Right renal pelvis (tissue), 4 donors: ENCODE measurements at regions not wholly inside any gene's neighbourhood (a gene's known extent, or its start where the extent isn't known, plus 50 kb on each side); places are given as distances from the start of the nearest gene placed in this dataset.
A peak's percentile ranks its signal among the peaks of the same experiment; 100 is the strongest.

ENCODE experiments used
- DNase-seq, 4 donors: peaks; one replicate each; pipeline ENCODE4 v3.0.0-alpha.2; 2013; ENCODE audit warnings: low read depth in 4 of 4, low spot score in 3 of 4, missing footprints in 1 of 4

DNA sequence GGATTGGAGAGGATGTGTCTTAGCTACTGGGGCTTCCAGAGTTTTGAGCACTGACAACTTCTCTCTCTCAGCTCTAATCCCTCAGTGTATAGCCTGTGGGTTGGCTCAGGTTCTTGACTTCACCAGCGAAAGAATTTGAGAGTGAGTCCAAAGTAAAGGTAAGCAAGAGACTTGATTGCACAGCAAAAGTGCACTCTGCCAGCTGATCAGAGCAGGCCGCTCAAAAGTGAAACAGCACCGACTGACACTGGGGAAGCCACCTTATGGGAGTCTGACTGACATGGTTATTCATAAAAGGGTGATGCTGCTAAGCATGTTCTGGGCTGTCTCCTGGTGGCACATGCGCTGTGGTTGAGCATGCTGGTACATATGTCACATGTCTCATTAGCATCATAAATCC lies 389.5 kb downstream of the CBLN4 start:
- DNase-seq: no peak

DNA sequence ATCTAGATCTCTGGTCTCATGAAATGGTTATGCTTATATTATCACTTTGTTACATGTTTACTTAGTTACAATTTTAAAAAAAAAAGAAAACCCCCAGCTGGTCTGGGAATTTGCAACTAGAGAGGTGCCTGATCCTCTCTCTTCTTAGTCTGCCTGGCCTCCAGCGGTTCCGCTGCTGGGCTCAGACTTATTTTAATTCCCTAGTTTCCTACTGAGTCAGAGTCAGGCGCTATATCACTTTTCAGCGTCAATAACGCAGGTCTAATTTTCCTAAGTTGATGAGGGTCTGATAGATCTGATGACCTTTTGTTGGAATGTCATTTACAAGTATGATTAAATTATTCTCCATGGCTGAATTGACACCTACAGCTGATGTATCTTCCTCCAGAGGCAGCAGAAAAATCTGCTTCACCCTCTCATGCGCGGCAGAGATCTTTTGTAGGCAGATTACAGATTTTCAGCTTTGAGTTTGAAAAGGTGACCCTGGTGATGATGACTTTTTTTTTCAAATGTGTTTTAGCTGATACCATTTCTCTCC lies 391.0 kb downstream of the CBLN4 start:
- no peak for DNase-seq

- no peak for DNase-seq
These were observed 394.6 kb downstream of the CBLN4 start for GRCh38 chr20:55610756-55611155.

- DNase-seq: no peak
These were observed 399.7 kb downstream of the CBLN4 start for GRCh38 chr20:55605594-55605993.

DNA sequence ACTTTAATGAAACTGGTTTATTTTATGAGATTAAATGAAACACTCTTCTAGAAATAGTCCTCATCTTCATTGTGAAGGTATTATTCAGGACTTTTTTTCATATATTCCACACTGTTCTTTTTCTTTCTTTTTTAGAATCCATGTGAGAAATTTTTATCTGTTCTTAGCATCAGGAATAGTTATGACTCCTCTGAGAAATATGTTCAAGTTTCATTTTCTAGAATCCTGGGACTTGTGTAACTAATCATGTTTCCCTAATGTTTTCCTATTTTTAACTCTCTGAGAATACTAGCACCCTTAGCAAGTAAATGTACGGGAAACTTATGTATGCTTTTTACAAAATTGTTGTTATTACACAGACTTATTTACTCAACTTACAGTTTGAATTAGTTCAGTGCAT lies 407.8 kb downstream of the CBLN4 start:
- DNase-seq: no peak

DNA sequence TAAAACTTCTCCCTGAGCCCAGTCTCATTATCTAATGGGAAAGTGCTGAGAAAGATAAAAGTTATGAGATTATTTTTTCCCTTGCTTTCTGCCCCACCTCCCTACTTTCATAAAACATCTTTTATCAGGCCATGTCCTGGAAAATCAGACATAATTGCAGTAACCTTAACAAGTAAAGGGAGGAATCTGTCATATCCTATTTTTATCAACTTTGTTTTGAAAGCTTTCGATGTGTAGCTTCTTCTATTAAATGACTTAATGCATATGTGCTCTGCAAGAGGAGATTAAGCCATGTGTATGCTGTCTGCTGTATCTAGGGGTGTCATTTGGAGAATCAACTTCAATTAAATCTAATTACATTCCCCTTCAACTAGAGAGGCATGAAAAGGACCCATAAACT lies 408.9 kb downstream of the CBLN4 start:
- DNase-seq: no peak

GRCh38 chr20:55592866-55593265 lies 412.5 kb downstream of the CBLN4 start:
- no peak for DNase-seq

- DNase-seq: peak in 3 of 4 donors; percentile 31 to 45 (median 33)
These were observed 418.7 kb downstream of the CBLN4 start for GRCh38 chr20:55586610-55587009.

DNA sequence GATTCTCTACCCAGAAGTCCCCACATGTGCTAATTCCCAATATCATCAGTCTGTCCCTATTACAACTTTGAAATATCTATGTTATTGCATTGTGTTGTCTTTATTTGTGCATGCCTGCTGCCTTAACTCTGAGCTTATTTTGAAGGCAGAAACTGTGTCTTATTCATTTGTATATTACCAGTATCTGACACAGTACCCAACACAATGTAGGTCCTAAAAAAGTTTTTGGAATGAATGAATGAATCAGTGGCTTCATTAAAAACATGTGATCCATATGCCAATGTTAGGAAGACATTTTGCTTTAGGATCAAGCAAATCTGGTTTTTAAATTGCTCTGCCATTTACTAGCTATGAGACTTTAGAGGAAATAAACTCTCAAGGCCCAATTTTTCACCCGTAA lies 420.4 kb downstream of the CBLN4 start:
- DNase-seq: no peak

- DNase-seq: no peak
These were observed 421.0 kb downstream of the CBLN4 start for GRCh38 chr20:55584307-55584706.

DNA sequence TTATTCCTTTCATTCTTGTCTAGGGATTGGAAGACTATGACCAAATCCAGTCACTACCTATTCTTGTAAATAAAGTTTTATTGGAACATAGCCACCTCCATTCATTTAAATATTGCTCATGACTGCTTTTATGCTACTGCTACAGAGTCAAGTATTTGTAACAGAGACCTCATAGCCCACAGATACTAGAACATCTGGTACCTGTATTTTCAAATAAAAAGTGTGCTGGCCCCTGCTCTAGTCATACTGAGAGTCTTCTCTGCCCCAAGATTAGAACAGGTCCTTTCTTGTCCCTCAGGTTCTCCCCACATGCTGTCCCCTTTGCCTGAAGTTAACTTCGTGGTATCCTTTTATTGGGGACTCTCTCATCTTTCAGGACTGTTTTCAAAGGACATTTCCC lies 422.3 kb downstream of the CBLN4 start:
- DNase-seq: no peak

DNA sequence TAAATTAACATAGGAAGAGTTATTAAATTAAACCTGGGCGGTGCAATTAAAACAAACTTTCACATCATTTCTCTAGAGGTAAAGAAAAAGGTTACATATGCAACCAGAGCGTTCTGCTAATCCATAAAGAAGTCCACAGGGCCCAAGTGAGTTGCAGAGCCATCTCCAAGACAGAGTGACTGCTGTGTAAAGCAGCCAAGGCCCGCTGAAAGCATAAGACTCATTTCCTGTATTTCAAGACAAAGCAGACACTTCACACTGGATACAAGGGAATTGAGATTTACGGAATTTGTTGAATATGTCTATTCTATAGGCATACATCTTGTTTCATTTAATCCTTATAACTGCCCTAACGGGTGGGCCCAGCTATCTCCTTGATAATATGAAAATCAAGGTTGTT lies 422.8 kb downstream of the CBLN4 start:
- no peak for DNase-seq

DNA sequence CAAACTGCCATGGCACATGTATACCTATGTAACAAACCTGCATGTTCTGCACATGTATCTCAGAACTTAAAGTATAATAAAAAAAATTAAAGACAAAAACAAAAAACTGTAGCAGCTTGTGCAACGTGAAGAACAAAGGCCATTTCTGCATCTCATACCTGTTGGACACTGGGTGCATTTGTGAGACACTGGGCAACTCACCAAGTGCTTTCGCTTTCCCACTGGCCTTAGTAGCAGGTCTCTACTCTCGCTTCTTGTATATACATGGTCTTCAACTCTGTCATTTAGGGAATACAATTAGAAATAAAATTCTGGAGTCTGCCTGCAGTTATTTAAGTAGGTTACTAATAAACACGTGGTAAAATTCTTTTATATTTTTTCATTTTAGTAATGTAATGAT lies 423.8 kb downstream of the CBLN4 start:
- no peak for DNase-seq

DNA sequence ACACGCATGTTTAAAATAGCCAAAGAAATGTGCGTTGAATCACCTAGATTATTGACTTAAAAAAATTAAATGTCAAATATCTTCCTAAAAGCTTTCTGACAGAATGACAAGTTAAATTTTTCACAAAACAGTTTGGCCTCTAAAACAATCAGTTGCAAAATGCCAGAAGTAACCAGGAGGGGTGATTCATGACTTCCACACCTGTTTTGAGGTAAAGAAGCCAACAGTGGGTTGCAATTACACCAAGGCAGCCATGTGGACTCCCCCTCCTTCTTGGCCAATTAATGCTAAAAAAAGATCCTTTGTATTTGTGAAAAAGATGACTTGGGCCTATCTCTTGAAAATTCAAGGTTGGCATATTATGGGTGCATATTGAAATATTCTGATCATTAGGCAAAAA lies 424.8 kb downstream of the CBLN4 start:
- DNase-seq: no peak

DNA sequence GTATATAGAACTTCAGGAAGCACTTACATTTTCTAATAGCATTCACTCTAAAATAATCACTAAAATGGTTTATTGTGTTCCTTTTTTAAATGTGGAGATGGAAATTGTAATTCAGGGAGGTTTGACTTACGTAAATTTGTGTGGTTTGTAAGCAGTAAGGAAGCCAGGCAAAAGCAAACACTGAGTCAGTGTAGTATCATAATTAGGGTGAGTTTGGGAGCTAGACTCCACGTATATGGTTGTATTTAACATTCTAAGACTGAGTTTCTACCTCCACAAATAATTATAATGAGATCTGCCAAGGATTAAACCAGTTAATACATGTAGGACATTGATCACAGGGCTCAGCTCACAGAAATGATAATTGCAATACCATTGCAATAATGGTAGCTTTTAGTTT lies 425.5 kb downstream of the CBLN4 start:
- DNase-seq: no peak

GRCh38 chr20:55576981-55577380 lies 428.3 kb downstream of the CBLN4 start:
- no peak for DNase-seq

DNA sequence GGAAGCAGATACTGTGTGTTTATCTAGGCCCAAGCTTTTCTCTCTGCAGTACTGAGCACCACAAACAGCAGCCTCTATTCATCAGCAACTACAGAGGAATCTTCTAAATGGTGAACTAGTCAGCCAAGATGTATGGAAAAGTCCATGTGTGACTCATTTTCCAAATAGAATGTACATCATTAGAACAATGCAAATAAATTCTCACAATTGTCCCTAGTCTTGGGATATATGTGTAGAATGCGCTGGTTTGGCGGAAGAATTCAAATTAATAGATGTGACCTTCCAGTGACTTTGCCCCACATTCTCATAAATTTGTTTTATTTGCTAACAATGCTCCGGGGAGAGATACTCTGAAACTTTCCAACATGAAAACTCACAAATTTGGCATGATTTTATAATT lies 436.2 kb downstream of the CBLN4 start:
- peak; percentile 21 to 57 (median 45) for DNase-seq

GRCh38 chr20:55567826-55568225 lies 437.5 kb downstream of the CBLN4 start:
- DNase-seq: no peak

DNA sequence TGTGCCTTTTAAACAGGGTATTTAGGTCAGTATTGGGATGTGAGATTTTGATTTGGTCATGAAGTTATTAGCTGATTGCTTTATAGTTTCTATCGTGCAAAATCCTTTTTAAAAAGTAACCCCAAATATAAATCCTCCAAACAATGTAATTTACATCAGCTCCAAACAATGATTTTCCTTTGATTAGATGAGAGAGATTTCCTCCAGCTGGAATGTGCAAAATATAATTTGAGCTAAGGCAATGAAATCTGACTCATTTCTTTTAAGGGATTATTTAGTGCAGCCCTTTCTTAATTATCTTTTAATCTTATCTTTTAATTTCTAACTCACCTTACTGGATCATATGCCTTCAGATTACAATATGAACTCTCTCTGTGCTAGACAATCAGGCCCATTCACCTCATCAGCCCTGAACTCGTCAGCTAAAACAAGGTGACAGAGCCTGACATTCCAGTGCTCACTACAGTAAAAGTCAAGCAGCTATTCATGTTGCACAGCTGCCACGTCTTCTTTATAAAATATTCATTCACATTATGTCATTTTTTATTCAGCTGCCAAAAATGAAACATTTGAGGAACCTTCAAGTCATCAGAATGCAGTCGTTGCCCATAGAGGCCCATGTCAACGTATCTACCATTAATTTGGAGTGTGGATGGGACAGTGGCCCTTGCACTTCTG lies 440.1 kb downstream of the CBLN4 start:
- no peak for DNase-seq

DNA sequence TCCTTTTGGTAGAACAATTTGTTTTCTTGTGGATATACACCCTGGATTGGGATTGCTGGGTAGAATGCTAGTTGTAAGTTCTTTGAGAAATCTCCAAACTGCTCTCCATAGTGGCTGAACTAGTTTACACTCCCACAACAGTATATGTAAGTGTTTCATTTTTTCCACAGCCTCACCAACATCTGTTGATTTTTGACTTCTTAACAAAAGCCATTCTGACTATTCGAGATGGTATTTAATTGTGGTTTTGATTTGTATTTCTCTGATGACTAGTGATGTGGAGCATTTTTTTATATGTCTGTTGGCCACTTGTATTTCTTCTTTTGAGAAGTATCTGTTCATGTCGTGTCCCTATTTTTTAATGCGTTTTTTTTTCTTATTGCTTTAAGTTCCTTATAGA lies 444.1 kb downstream of the CBLN4 start:
- no peak for DNase-seq

- DNase-seq: peak in 1 of 4 donors; percentile 37
These were observed 448.1 kb downstream of the CBLN4 start for GRCh38 chr20:55557191-55557590.

DNA sequence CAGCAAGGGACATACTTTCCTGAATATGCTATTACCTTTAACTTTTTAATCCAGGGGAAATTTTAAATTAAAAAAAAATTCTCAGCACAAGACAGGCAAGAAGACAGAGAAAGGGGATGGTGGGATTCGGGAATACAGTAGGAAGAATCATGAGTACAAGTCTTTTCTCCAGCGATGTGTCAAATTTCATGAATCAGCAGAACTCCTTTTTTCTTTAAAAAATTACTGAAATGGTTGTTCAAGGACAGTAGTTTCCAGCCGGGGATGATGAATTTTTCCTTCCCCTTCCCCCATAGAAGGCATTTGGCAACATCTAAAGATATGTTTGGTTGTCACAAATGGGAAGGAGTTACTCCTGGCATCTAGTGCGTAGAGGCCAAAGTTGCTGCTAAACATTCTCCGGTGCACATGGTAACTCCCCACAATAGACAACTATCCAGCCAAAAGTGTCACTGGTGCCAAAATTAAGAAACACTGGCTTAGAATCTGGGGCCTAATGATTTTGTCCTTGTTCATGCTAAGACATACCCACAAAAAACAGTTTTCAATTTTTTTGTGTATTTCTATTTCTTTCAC lies 450.2 kb downstream of the CBLN4 start:
- DNase-seq: no peak

GRCh38 chr20:55544638-55545037 lies 460.7 kb downstream of the CBLN4 start:
- no peak for DNase-seq
